Mucosa of descending colon (tissue), 3 donors: ENCODE measurements at regions not wholly inside any gene's neighbourhood (a gene's known extent, or its start where the extent isn't known, plus 50 kb on each side); places are given as distances from the start of the nearest gene placed in this dataset.

Experiments used
- ATAC-seq: fragments of 200-7000 bp; cut with Tn5 transposase; one replicate; pipeline ENCODE4 v1.9.1; 2020; ENCODE audit warnings: mild to moderate bottlenecking, moderate library complexity
- DNase-seq, 3 donors: peaks; one replicate each; pipeline ENCODE4 v3.0.0-alpha.2; 2020
- H3K36me3 ChIP-seq: fragments of 200-600 bp; one replicate; pipeline ENCODE4 v1.8.0; 2021; ENCODE audit warnings: low read depth, mild to moderate bottlenecking
- H3K4me1 ChIP-seq: fragments of 200-600 bp; one replicate; pipeline ENCODE4 v1.8.0; 2021; ENCODE audit warnings: low read depth, mild to moderate bottlenecking
- H3K4me3 ChIP-seq: fragments of 200-600 bp; one replicate; pipeline ENCODE4 v1.8.0; 2021; ENCODE audit warnings: mild to moderate bottlenecking
- H3K9me3 ChIP-seq: fragments of 200-600 bp; one replicate; pipeline ENCODE4 v1.8.0; 2021; ENCODE audit warnings: mild to moderate bottlenecking
- CTCF ChIP-seq: fragments of 200-600 bp; IDR thresholded peaks from one replicate; pipeline ENCODE4 v1.8.0; 2022; ENCODE audit warnings: antibody characterized with exemption, mild to moderate bottlenecking
- intact Hi-C, 2 donors: fragments of 100-400 bp; cut with DNase I in 1 of 2; cut with micrococcal nuclease in 1 of 2; formaldehyde crosslinking; loops; one replicate each; pipeline versions ENCODE4 v1.11.0 to v1.11.1; 2022; cut with DNase I, micrococcal nuclease
- donor health status: DM: no; HTN: no; CAD: no; lungs with moderate emphysema.
- donor health status: DM: no; HTN: no; CAD: no.
- donor health status: DM: no; HTN: yes; CAD: no.

GRCh38 chr9:108083796-108084352, 594.3 kb upstream of the KLF4 start:
- H3K4me1 ChIP-seq = no peaks in the 10 kb centered on the region
- TF ChIP-seq CTCF = no peak
- no peak overlapping the region for H3K4me3 ChIP-seq
- ATAC-seq (no peak), DNase-seq (peak in 1 of 3 donors; percentile 29)
- no peaks in the 10 kb centered on the region for H3K9me3 ChIP-seq
- no peaks in the 10 kb centered on the region for H3K36me3 ChIP-seq
- intact Hi-C loops = no loop called here

GRCh38 chr9:108083160-108083750, 593.7 kb upstream of the KLF4 start:
- TF ChIP-seq CTCF = no peak
- Histone ChIP-seq H3K9me3 (no peaks in the 10 kb centered on the region), H3K4me3 (no peak overlapping the region), H3K36me3 (no peaks in the 10 kb centered on the region), H3K4me1 (no peaks in the 10 kb centered on the region)
- intact Hi-C loops = no loop called here
- DNase-seq (no peak), ATAC-seq (no peak)

- Histone ChIP-seq H3K36me3 (no peaks in the 10 kb centered on the region), H3K4me1 (no peaks in the 10 kb centered on the region), H3K9me3 (no peaks in the 10 kb centered on the region), H3K4me3 (no peak overlapping the region)
- DNase-seq (no peak), ATAC-seq (no peak)
- TF ChIP-seq CTCF = no peak
- intact Hi-C loops = no loop called here
Measured at GRCh38 chr9:108081112-108081511, 591.5 kb upstream of the KLF4 start.

- TF ChIP-seq CTCF = no peak
Measured at GRCh38 chr9:108080285-108080684, 590.7 kb upstream of the KLF4 start.

GRCh38 chr9:108078811-108079210, 589.2 kb upstream of the KLF4 start:
- ATAC-seq = no peak
- H3K9me3 ChIP-seq = no peaks in the 10 kb centered on the region
- no peaks in the 10 kb centered on the region for H3K4me1 ChIP-seq
- no peak for TF ChIP-seq CTCF
- intact Hi-C loops = no loop called here
- no peak overlapping the region for H3K4me3 ChIP-seq
- DNase-seq = no peak
- H3K36me3 ChIP-seq = no peaks in the 10 kb centered on the region

More at GRCh38 chr9:108080285-108080684, 590.7 kb upstream of the KLF4 start:
- Histone ChIP-seq H3K4me3 (no peak overlapping the region), H3K9me3 (no peaks in the 10 kb centered on the region), H3K4me1 (no peaks in the 10 kb centered on the region), H3K36me3 (no peaks in the 10 kb centered on the region)
- no peak for ATAC-seq
- intact Hi-C loops = no loop called here
- no peak for DNase-seq
